A549 (cell line): ENCODE measurements at regions not wholly inside any gene's neighbourhood (a gene's known extent, or its start where the extent isn't known, plus 50 kb on each side); places are given as distances from the start of the nearest gene placed in this dataset.
"Not testable (repeated sequence)": the region's sequence is repeated elsewhere in the genome, so short reads cannot be mapped to it uniquely, and the experiment has no call there.

Experiments used
- CTCF ChIP-seq: fragments of >200 bp; sonication (Bioruptor Twin); formaldehyde crosslinking; IDR thresholded peaks from 3 replicates; pipeline ENCODE4 v1.5.1; 2016
- FOSL2 ChIP-seq, 2 experiments: fragments of 450-650 bp in 1 of 2; fragments of >200 bp in 1 of 2; sonication (Bioruptor Twin) in 1 of 2; formaldehyde crosslinking; IDR thresholded peaks; 2 replicates each; pipeline versions ENCODE4 v1.5.0 to v1.6.1; 2016 to 2020; ENCODE audit warnings: mild to moderate bottlenecking in 1 of 2, moderate library complexity in 1 of 2
- NPAS2 ChIP-seq: fragments of 250-450 bp; sonication (Bioruptor Pico); IDR thresholded peaks from 2 replicates; pipeline ENCODE4 v1.8.0; 2022; ENCODE audit warnings: mild to moderate bottlenecking, moderate library complexity, borderline replicate concordance
- REST ChIP-seq: fragments of 200-600 bp; sonication (generic); IDR thresholded peaks from 2 replicates; pipeline ENCODE4 v1.6.1; 2016; ENCODE audit warnings: antibody characterized with exemption, mild to moderate bottlenecking, moderate library complexity

GRCh38 chr16:22643203-22643602 is 132.5 kb downstream of the NPIPB5 start:
- not testable (repeated sequence) for TF ChIP-seq NPAS2; CTCF; REST; FOSL2 (IDR thresholded peaks at IDR 0.05); FOSL2 (CRISPR knock-in tag; IDR thresholded peaks at IDR 0.05)
